Parathyroid adenoma (tissue), 2 donors: ENCODE measurements at regions not wholly inside any gene's neighbourhood (a gene's known extent, or its start where the extent isn't known, plus 50 kb on each side); places are given as distances from the start of the nearest gene placed in this dataset.

ENCODE experiments used
- H2AFZ ChIP-seq: fragments of 300-600 bp; sonication (generic); one replicate; pipeline ENCODE4 v1.7.0; 2017; ENCODE audit warnings: antibody characterized with exemption, mild to moderate bottlenecking
- H3K27ac ChIP-seq: fragments of 300-600 bp; sonication (generic); one replicate; pipeline ENCODE4 v1.7.0; 2017
- H3K27me3 ChIP-seq: fragments of 300-600 bp; sonication (generic); one replicate; pipeline ENCODE4 v1.7.0; 2017; ENCODE audit warnings: low read length; ENCODE audit not compliant: control insufficient read depth, insufficient read depth
- H3K36me3 ChIP-seq: fragments of 300-600 bp; sonication (generic); one replicate; pipeline ENCODE4 v1.7.0; 2017; ENCODE audit warnings: low read length; ENCODE audit not compliant: control insufficient read depth, insufficient read depth
- H3K4me1 ChIP-seq: fragments of 300-600 bp; sonication (generic); one replicate; pipeline ENCODE4 v1.7.0; 2017; ENCODE audit warnings: control low read depth
- H3K4me2 ChIP-seq: fragments of 300-600 bp; sonication (generic); one replicate; pipeline ENCODE4 v1.7.0; 2017; ENCODE audit warnings: low read length
- H3K4me3 ChIP-seq: fragments of 300-600 bp; sonication (generic); one replicate; pipeline ENCODE4 v1.7.0; 2017; ENCODE audit warnings: low read depth, low read length
- H3K79me2 ChIP-seq: fragments of 300-600 bp; sonication (generic); one replicate; pipeline ENCODE4 v1.7.0; 2017; ENCODE audit warnings: control low read depth
- H3K9ac ChIP-seq: fragments of 300-600 bp; sonication (generic); one replicate; pipeline ENCODE4 v1.7.0; 2017; ENCODE audit warnings: mild to moderate bottlenecking
- H3K9me3 ChIP-seq: fragments of 300-600 bp; sonication (generic); one replicate; pipeline ENCODE4 v1.7.0; 2017; ENCODE audit warnings: low read length; ENCODE audit not compliant: control insufficient read depth
- TF ChIP-seq, protein P1 (sequence below): fragments of 300-600 bp; sonication (generic); IDR thresholded peaks from one replicate; pipeline ENCODE4 v1.7.0; 2017; ENCODE audit warnings: antibody characterized with exemption, mild to moderate bottlenecking
- donor health status: primary hyperparathyroidism.

DNA sequence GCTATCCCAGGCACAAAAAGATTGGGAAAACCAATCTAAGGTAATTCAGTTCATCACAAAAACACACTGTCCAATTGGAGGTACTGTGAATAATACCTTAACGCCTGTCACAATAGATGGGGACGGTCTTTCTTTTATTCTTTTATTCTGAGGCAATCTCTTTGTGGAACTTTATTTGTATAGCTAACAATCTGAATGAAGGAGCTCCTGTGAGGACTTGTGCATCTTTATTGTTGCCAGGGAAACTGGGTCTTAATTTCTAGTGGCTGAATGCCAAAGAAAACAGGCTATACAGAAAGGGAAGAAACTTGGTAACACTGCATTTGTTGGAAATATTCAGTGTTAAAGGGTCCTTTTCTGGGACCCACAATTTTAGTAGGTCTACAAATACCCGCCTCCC, 546.9 kb upstream of the C9orf72 start:
- Histone ChIP-seq H3K9ac (no peak overlapping the region), H3K9me3 (no peaks in the 10 kb centered on the region), H2AFZ (no peak overlapping the region), H3K79me2 (no peaks in the 10 kb centered on the region), H3K4me2 (no peak overlapping the region), H3K4me3 (no peak overlapping the region), H3K4me1 (no peaks in the 10 kb centered on the region), H3K36me3 (no peaks in the 10 kb centered on the region), H3K27ac (no peak overlapping the region), H3K27me3 (no peaks in the 10 kb centered on the region)
- TF ChIP-seq, protein P1, sequence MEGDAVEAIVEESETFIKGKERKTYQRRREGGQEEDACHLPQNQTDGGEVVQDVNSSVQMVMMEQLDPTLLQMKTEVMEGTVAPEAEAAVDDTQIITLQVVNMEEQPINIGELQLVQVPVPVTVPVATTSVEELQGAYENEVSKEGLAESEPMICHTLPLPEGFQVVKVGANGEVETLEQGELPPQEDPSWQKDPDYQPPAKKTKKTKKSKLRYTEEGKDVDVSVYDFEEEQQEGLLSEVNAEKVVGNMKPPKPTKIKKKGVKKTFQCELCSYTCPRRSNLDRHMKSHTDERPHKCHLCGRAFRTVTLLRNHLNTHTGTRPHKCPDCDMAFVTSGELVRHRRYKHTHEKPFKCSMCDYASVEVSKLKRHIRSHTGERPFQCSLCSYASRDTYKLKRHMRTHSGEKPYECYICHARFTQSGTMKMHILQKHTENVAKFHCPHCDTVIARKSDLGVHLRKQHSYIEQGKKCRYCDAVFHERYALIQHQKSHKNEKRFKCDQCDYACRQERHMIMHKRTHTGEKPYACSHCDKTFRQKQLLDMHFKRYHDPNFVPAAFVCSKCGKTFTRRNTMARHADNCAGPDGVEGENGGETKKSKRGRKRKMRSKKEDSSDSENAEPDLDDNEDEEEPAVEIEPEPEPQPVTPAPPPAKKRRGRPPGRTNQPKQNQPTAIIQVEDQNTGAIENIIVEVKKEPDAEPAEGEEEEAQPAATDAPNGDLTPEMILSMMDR = no peak

DNA sequence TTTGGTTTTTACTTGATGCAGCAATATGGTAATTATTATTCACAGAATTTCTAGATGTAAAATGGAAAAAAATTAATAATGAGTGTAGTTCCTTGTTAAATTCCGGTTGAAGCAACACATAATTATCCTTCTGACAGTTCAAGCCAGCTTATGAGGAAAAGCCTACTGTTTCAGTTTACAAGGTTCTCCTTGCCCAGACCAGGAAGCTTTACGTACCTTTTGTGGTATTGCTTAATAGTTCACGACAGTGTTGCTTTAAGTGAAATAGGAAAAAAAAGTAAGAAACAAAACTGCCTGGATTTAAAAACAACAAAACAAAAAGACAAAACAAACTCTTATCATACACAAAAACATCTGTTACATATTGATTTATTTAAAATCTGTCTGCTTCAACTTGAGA, 547.3 kb upstream of the C9orf72 start:
- Histone ChIP-seq H3K9me3 (no peaks in the 10 kb centered on the region), H2AFZ (no peak overlapping the region), H3K36me3 (no peaks in the 10 kb centered on the region), H3K79me2 (no peaks in the 10 kb centered on the region), H3K4me2 (no peak overlapping the region), H3K9ac (no peak overlapping the region), H3K27ac (no peak overlapping the region), H3K4me3 (no peak overlapping the region), H3K27me3 (no peaks in the 10 kb centered on the region), H3K4me1 (no peaks in the 10 kb centered on the region)
- TF ChIP-seq, protein P1 = no peak

DNA sequence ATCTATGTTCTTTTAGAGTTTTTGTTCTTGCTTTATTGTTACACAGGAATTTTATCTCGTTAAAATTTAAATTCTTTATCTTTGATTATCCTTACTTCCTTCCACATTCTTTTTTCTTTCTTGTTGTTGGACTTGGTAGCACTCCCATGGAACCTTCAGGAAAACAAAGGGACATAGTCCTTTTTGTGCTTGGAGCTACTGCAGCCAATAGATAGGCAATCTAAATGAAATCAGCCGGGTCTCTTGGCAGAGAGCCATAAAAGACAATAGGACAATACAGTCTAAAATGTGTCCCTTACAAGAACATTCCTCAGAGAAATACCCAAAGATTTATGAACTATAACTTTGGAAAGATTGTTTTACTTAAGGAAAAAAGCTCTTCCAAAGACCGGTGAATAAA, 548.1 kb upstream of the C9orf72 start:
- H3K79me2 ChIP-seq = no peaks in the 10 kb centered on the region
- TF ChIP-seq, protein P1 = no peak
- H3K27me3 ChIP-seq = no peaks in the 10 kb centered on the region

DNA sequence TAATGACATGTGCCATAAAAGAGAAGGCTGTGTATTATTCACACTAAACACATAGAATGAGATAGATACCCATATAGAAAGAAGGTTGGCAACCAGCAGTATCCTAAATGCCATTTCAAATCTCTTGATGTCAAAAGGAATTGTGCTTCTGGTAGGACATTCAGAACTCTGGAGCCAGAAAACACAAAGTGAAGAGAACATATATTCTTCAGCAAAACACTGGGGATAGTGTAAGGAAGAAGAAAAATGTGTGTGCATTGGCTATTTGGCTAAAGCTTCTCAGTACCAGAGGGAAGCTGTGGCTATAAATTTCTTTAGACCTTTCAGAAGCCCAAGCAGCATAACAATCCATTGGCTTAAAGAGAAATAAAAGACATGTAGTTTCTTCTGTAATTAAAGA, 551.6 kb upstream of the C9orf72 start:
- H2AFZ ChIP-seq = no peak overlapping the region
- H3K4me2 ChIP-seq = no peak overlapping the region
- H3K9me3 ChIP-seq = no peaks in the 10 kb centered on the region
- TF ChIP-seq, protein P1 = no peak
- H3K4me3 ChIP-seq = no peak overlapping the region
- H3K36me3 ChIP-seq = no peaks in the 10 kb centered on the region
- no peak overlapping the region for H3K9ac ChIP-seq
- no peaks in the 10 kb centered on the region for H3K4me1 ChIP-seq
- no peaks in the 10 kb centered on the region for H3K79me2 ChIP-seq
- no peaks in the 10 kb centered on the region for H3K27me3 ChIP-seq
- H3K27ac ChIP-seq = no peak overlapping the region

More for the DNA sequence above, 548.1 kb upstream of the C9orf72 start:
- Histone ChIP-seq H3K9ac (no peak overlapping the region), H3K36me3 (no peaks in the 10 kb centered on the region), H3K9me3 (no peaks in the 10 kb centered on the region), H2AFZ (no peak overlapping the region), H3K4me1 (no peaks in the 10 kb centered on the region), H3K4me3 (no peak overlapping the region), H3K4me2 (no peak overlapping the region), H3K27ac (no peak overlapping the region)

DNA sequence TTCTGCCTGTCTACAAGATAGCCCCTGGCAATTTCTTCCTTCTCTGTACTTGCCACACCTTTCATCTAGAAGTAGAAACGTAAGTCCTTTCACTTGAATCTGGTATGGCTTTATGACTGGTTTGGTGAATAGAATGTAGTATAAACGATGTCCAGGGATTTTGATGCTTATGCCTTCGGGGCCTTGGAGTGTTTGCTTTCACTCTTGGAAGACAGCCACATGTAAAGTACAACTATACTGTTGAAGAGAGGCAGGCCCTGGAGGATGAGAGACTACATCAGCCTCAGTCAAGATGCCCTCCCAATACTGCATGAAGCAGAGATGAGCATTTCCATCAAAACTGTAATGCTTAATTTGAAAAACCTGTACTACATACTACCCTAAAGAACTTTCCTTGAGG, 553.8 kb upstream of the C9orf72 start:
- TF ChIP-seq, protein P1 = no peak
- no peak overlapping the region for H3K4me3 ChIP-seq
- H3K27me3 ChIP-seq = no peaks in the 10 kb centered on the region
- no peaks in the 10 kb centered on the region for H3K4me1 ChIP-seq
- H3K9ac ChIP-seq = no peak overlapping the region
- H2AFZ ChIP-seq = no peak overlapping the region
- no peak overlapping the region for H3K27ac ChIP-seq
- no peaks in the 10 kb centered on the region for H3K79me2 ChIP-seq
- no peaks in the 10 kb centered on the region for H3K9me3 ChIP-seq
- H3K36me3 ChIP-seq = no peaks in the 10 kb centered on the region
- H3K4me2 ChIP-seq = no peak overlapping the region
